ELR (cell line): ENCODE measurements at regions not wholly inside any gene's neighbourhood (a gene's known extent, or its start where the extent isn't known, plus 50 kb on each side); places are given as distances from the start of the nearest gene placed in this dataset.
"Not testable (repeated sequence)": the region's sequence is repeated elsewhere in the genome, so short reads cannot be mapped to it uniquely, and the experiment has no call there.

Source experiments
- DNase-seq: peaks from one replicate; pipeline ENCODE4 v3.0.0-alpha.2; 2015; ENCODE audit warnings: low read depth

DNA sequence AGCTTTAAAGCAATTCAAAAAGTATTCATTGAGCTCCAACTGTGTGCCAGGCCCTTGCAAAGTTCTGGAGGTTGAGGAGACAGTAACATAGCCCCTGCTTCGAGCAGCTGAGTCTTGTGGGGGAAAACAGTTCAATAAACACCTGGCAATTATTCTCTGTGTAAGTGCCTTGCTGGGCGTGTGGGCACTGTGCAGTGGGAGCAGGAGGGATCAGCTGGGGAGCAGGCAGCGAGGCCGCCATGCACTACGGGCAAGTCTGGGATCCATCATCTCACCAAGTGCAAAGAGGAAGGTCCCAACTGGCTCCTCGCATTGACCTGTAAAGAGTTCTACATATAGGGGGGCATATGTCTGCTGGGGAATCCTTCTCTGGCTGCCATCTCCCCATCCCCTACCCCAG, 342.2 kb upstream of the HS6ST1 start:
- no peak for DNase-seq

DNA sequence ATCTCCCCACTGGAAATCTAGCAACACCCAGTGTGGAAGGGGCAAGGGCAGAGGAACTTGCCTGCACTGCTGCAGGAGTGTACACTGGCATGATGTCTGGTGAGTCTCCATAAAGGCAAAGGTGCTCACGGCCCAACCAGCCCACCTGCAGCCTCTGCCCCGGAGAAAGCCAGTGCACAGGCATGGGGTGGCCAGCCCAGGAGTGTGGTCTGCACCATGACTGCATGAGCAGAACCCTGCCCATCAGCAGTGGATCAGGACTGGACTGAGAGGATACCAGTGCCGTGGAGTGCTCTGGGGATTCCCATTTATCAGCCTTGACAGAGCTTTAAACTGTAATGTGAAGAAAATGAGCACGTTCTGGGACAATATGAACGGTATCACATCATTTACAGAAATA, 342.6 kb upstream of the HS6ST1 start:
- no peak for DNase-seq

DNA sequence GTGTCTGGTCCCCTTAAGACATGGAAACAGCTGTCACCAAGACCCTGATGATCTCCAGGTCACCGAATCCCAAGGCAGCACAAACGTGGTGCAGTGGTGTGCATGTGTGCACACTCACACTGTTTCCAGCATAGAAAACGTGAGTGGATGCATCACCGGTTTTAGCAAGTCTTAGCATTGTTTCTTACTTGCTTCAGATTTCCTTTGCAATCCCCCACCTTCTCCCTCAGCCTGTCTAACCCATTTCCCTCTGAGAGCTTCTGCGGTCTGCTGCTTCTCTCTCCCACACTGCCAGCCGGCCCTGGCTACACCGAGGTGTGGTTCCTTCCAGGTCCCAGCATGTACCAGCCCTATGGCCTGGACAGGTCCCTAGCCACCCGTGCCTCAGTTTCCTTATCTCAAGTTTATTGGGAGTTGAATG, 343.4 kb upstream of the HS6ST1 start:
- DNase-seq, result no peak

DNA sequence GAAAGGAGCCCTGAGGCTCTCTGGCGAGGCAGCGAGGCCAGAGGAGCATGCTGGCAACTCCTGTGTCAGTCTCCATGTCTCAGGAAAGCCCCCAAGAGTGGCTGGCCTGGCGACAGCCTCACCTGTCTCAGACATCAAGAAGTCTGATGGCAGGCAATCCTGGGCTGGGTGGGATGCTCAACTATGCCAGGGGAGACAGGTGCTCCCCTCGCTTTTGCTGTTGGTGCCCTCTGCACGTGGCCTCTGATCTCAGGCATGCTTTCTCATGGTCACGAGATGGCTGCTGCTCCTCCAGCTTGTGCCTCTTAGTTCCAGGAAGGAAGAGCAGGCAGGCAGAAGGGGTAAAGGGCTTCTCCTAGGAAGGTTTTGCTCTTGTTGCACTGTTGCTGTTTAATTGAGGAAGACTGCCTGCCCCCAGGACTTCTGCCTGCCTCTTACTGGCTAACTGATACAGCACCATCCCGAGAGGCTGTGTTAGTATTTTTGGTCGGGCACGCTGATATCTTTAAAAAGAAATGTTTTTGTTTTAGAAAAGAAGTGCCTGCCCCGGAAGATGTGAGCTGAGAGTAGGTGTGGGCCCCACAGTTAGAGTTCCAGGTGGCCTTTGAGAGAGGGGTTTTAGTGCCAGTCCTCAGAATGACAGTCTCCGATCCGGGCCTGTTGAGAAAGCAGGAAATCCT, 344.8 kb upstream of the HS6ST1 start:
- no peak for DNase-seq

DNA sequence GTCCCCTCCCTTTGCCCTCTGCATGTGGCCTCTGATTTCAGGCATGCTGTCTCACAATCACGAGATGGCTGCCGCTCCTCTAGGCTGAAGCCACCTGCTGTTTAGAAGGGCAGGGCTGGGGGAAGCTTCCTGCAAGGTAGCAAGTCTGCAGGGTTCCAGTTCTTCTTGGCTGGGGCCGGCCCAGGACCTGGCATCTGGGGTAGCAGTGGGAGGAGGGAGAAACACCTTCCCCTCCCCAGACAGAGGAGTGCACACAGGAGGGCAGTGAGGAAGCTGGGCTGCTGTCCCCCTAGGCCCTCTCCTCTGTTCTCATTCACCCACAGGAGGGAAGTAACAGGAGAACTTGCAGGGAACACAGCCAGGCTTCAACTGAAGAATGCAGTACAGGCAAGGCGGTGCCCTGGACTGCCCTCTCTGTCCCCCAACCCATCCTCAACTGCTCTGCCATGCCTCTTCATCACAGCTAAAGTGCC, 345.9 kb upstream of the HS6ST1 start:
- DNase-seq, result no peak

DNA sequence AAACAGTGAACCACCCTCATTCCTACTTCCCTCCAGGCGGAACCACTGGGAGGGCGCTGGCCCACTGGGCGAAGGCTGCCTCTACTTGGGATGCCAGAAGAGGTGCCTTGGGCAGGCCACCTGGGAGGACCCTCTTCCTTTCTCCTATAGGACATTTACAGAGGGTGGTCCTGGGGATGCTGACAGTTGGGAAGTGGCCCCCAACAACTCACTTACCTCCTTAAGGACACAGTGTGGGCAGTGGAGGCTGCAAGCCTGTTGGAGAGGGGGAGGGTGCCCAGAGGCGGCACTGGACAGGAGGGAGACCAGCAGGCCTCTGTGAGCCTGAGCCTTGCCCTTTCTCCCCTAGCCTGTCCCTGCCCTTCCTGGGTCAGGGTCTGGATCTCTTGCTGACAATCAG, 346.4 kb upstream of the HS6ST1 start:
- no peak for DNase-seq

DNA sequence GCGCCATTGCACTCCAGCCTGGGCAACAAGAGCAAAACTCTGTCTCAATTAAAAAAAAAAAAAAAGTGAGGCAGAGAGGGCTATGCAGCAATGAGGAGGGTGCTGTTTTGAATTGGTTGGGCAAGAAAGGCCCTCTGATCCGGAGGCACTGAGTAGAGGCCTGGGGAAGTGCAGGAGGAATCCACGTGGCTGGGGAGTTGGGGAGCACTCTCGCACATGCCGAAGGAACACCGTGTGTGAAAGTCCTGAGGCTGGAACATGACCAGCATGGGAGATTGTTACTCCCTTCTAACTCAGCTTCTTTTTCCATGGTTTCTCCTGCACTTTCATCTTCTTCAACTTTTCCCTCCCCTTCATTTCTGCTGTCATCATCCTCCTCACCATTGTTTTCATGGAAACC, 347.9 kb upstream of the HS6ST1 start:
- no peak for DNase-seq

DNA sequence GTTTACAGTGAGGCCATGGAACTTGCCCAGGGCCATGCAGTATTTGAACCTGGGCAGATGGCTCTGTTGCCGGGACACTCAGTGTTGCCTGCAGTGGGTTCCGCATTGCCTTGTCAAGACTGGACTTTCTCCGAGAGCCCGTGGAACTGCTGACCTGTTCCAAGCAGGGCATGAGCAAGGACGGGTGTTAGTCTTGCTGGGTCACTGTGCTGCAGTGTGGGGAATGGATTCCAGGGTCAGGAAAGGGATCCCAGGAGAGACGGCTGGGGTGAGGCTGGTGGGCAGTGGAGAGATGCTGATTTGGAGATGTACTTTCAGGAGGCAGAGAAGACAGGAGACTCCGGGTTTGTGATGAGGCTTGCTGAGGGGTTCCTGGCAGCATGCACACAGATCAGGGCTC, 348.7 kb upstream of the HS6ST1 start:
- no peak for DNase-seq

DNA sequence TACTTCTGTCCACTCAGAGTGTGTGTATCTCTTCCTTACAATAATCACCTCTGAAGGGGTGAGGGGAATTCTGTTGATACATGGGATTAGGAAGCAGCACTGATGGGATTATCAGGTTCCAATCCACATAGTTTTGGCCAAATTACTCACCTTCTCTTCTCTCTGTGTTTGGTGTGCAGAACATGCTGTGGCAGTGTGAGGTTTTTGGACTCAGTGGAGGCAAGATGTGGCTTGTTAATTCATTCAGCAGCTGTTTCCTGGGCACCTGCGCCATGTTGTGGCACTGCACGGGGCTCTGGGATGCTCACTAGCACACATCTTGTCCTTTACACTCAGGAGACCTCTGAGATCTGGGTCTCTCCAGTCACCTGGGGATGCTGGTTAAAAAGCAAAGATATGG, 350.3 kb upstream of the HS6ST1 start:
- no peak for DNase-seq

DNA sequence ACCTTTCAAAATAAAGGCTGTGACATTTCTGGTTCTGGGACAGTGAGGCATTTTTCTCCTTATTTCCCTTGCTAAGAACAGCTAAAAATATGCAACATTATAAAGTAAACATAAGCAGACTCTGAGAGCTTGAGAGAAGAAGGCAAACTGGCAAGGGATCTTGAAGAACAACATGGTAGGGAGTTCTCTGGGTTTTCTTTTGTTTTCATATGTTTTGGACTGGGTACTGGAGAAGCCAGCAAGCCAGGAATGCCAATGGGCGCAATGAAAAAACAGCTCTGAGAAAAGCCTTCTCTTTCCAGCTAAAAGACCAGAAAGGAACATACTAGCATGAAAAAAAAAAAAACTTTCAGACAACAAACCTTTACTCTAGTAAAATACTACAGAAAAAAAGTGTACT, 351.4 kb upstream of the HS6ST1 start:
- no peak for DNase-seq

DNA sequence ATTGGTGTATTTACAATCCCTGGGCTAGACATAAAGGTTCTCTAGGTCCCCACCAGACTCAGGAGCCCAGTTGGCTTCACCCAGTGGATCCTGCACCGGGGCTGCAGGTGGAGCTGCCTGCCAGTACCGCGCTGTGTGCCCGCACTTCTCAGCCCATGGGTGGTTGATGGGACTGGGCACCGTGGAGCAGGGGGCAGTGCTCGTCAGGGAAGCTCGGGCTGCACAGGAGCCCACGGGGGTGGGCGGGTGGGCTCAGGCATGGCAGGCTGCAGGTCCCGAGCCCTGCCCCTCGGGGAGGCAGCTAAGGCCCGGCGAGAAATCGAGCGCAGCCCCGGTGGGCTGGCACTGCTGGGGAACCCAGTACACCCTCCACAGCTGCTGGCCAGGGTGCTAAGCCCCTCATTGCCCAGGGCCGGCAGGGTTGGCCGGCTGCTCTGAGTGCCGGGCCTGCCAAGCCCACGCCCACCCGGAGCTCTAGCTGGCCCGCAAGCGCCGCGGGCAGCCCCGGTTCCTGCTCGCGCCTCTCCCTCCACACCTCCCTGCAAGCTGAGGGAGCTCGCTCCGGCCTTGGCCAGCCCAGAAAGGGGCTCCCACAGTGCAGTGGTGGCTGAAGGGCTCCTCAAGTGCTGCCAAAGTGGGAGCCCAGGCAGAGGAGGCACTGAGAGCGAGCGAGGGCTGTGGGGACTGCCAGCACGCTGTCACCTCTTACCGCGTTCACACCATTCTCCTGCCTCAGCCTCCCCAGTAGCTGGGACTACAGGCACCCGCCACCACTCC, 353.5 kb upstream of the HS6ST1 start:
- not testable (repeated sequence) for DNase-seq

DNA sequence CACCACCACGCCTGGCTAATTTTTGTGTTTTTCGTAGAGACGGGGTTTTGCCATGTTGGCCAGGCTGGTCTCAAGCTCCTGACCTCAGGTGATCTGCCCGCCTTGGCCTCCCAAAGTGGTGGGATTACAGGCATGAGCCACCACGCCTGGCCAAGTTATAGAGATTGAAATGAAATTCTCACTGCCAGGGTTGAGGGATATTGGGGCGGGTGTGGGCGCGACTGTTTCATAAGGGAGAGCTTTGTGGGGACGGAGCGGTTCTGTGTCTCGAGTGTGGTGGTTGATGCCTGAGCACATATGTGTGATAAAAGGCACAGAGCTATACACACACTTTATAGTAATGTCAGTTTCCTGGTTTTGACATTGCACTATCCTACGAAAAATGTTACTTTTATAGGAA, 361.0 kb upstream of the HS6ST1 start:
- DNase-seq, result not testable (repeated sequence)

DNA sequence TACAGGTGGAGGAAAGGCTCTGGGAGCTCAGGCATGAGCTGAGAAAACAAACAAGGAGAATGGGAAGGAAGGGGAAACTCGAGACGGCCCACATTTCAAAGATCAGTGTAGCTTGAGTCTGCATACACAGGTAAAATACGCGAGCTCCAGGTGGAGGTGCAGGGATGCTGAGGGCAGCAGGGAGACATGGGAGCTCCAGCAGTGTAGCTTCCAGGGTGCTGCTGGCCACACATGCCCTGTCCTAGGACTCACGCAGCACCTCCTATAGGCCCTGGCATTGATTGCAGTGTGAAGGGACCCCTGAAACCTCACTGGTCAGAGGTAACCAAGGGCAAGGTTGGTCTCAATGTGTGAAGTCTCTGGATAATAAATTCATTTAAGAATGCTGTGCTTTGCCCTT, 362.8 kb upstream of the HS6ST1 start:
- DNase-seq, result no peak

DNA sequence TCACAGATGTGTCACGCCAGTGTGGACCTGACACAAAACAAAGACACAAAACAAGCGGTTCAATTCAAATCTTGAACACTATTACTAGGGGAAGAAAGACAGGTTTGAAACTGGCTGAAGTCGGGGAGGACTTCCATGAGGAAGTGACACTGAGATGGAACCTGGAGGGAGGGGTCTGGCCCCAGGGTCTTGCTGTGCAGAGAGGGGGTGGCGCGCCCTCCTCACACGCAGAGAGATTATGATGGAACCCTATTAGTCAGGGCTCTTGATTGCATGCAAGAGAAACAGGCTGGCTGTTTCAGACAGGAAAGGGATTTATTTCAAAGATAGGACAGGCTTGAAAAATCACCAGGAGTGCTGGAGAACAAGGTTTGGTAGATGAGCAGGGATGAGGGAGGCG, 363.6 kb upstream of the HS6ST1 start:
- DNase-seq, result no peak

DNA sequence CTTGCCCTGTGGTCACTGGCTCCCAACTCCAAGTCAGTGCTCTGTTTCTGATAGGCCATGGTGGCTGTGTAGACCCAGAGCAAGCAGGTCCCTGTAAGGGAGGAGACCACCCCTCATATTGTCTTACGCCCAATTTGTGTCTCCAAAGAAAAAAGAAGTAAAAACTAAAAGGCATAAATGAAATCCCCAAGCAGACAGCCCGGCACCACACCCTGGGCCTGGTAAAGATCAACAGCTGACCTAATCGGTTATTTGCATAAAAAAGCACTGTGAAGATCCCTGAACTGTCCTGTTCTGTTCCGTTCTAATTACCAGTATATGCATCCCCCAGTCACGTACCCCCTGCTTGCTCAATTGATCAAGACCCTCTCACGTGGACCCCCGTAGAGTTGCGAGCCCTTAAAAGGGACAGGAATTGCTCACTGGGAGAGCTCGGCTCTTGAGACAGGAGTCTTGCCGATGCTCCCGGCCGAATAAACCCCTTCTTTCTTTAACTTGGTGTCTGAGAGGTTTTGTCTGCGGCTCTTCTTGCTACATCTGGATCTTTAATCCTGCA, 364.1 kb upstream of the HS6ST1 start:
- no peak for DNase-seq

DNA sequence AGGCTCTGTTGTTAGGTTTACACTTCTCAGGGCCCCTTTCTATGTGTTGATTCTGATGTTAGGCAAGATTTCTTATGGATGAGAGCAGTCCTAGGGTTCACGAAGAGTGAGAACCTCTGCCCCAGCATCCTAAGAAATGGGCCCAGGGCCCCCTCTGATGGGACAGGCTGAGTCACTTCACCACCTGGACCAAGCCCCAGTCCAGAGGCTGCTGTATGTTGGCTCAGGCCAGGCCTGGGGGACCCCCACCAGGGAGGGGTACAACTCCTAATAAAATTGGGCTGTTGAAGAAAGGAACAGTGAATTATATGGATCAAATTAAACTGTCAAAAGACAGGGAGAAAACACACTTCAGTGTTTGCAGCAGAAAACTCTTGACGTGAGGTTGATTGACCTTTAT, 365.9 kb upstream of the HS6ST1 start:
- DNase-seq, result no peak

DNA sequence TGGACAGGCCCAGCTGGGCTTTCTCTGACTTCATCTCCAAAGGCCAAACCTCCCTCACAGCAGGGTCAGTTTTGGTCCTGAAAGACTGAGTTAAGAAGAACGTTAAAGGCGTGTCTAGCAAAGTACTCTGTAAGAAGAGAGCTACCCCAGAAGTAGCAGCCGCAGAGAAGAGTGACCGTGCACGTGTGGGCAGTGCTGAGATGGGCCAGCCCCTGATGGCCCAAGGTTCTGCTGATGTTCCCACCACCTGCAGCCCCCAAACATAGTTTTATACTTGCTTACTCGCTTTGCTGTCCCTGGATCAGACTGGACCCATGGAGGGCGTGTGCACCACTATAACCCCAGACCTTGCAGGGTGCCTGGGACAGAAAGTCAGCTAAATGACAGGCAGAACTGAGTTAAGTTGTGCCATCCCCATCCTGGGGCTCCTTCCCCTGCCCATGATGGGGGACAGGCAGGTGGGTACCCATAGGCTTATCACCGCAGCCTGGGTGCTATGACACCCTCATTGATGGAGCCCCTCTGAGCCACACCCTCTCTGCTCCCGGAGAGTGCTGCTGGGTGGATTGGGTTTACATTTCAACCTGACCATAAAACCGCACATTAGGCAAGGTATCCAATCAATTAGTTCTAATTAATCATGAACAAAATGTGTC, 367.3 kb upstream of the HS6ST1 start:
- DNase-seq, result no peak

DNA sequence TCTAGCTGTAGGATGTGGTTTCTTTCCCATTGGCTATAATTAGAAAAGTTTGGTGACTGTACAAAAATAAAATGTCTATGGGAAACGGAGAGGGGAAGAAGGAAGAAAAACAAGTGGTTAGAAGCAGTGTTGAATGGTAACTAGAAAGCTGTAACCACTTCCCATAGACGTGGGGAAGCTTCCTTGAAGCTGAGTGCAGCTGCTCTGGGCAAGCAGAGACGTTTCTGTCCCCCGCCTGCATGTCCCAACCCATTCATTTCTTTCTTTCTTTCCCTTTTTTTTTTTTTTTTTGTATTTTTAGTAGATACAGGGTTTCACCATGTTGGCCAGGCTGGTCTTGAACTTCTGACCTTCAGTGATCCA, 367.8 kb upstream of the HS6ST1 start:
- no peak for DNase-seq

DNA sequence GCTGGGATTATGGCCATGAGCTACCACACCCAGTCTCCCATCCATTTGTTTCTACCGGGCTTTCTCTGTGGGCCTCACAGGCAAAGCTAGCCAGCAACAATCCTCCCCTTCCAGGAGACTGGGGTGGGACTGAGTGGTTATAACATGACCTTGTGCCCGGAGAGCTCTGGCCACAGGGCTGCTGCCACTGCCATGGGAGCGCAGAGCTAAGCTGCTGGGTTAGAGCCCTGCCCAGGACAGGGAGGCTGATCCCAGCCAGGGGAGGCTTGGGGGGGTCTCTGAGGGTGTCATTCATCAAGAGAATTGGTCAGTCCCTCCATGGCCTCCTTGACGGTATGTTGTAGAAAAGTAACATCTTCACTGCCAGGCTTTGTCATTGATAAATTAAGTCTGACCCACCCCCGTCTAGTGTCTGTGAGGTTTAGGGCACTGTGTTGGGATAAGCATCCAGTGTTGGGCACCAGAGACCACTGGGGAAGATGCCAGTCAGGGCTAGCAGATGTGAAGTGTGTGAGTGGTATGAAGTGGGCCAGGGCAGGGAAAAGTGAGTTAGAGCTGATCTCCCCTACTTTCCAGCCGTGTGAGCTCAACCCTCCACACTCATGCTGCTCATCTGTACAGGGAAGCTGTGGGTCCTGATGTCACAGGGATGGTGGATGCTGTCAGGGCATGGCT, 368.4 kb upstream of the HS6ST1 start:
- DNase-seq, result no peak

DNA sequence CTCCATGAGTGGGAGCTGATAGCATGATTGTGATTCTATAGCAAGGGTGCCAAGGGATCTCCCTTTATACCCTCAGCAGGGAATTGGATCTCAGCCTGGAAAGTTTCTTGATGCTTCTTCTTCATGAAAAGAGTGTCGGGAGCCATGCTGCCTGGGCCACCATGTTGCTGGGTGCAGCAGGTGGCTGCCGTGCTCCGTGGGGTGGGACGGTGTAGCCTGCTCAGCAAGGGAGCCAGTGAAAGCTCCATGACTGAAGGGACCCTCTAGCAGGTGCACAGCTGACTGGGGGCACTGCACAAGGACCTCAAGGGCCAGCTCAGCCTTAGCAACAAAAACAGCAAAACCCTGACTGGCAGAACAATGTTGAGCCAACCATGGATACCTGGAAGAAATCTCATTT, 368.9 kb upstream of the HS6ST1 start:
- no peak for DNase-seq

DNA sequence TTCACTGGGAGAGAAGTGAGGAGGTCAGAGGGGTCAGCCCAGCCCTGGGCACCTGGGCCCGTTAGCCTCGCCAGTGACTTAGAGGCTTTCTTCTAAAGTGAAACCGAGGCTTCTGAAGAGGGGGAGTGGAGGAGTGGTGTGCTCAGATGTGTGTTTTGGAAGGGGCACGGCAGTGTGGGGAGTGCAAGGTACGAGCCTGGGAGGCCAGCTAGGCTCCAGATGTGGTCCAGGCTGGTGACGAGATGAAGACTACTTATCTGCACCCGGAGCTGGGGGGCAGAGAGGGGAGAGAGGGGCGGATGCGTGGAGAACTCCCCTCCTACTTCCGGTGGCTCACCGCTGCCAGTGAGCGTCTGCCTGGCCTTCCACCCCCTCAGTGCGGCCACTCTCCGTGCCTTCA, 371.3 kb upstream of the HS6ST1 start:
- no peak for DNase-seq

DNA sequence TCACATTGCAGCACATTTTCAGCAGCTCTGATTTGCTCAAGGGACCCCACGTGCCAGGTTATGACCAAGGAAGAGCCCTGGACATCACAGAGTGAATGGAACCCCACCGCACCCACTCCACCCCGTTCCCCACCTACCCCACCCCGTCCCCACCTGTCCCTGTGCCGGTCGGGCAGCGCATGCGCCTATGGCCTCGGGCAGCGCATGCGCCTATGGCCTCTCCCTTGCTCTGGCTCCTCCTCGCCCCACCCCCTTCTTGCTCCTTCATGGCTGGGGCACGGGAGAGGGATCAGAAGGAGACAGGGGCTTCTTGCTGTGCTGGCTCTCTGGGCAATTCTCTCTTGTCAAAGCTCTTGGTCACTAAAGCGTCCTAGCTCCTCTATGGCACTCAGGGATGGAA, 371.8 kb upstream of the HS6ST1 start:
- DNase-seq, result no peak
